Cerebellar cortex (tissue), 1 donor: ENCODE measurements at regions not wholly inside any gene's neighbourhood (a gene's known extent, or its start where the extent isn't known, plus 50 kb on each side); places are given as distances from the start of the nearest gene placed in this dataset.

Experiments
- DNase-seq: peaks from one replicate; pipeline ENCODE4 v3.0.0-alpha.2; 2015; ENCODE audit warnings: low spot score

DNA sequence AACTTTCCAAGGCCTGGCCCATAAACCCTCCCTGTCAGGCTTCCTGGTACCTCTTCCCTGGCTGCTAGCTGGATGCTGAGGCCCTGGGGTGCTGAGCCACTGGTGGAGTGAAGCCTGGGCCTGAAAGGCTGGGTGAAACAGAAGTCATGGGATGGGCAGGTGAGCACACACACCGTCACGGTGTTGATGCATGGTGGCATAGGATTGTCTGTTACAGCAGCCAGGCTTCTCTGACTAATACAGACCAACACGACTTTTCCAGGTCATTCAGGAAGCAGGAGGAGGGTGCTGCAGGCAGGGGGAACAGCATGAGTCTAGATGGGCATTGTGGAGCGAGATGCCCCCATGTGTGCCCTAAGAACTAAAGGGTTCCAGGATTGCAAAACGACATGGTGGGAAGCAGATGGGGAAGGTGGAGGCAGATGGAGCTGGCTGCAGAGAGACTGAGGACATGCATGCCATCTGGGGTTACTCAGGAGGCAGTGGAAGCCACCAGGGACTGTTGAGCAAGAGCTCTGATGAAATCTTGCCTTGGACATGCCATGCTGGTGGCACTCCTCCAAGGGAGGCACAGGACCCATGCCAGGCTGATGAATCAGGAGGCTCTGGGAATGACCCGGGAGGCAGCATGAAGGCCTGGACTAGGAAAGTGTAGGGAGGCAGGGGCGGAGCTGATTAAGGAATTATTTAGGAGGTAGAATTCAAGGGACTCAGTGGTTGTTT lies 480.9 kb downstream of the TSN start:
- peak; percentile 42 for DNase-seq

DNA sequence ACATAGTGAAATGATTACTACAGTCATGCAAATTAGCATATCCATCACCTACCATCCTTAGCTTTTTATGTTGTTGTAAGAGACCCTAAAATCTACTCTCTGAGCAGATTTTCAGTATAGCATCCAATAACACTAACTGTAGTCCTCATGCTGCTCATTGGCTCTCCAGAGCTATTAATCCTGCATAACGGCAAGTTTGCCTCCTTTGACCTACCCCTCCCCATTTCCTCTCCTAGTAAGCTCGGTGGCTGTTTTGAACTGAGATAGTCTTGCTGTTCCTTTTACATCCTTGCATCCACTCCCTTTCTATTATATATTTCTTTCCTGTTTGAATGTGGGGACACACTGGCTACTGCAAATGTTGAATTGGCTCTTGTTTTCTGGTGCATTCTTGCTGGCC lies 481.5 kb downstream of the TSN start:
- no peak for DNase-seq

DNA sequence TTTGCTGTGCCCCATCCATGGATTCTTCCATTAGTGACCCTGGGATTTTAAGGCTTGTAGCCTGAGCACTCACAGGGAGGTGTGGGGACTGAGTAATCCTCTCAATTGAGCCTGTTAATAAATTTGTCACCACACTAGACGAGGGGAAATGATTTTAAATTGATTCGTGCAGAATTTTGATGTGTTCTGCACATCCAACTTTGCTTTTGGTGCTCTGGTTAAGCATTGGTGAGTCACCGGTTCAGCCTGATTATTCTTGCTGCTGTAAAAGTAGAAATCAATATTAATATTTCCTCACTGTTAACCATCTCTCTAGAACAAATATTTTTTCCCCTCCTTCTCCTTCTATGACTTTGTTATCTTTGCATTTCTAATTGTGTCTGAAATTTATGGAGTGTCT lies 482.0 kb downstream of the TSN start:
- DNase-seq, result no peak

DNA sequence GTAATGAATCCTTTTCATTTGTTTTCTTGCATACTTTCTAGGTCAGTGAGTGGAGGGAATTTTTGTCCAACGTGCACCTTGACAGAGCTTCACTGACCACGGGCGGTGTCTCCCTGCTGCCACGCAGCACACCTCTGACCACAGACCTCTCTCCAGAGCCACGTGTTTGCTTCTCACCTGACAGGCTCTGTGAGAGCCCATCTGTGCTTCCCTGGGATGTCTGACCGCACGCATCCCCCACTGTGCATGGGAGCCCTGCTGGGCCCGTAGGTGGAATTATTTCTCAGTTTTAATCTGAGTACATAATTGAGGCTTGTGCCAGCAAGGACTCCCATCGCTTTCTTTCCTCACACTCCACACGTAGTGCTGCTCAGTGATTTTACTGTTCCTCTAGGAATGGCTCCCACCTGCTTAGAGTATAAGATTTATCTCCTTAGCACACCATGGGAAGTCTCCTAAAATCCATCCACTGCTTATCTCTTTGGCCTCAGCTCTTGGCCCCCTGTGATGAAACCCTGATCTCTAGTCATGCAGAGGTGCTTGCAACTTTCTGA lies 482.6 kb downstream of the TSN start:
- no peak for DNase-seq

DNA sequence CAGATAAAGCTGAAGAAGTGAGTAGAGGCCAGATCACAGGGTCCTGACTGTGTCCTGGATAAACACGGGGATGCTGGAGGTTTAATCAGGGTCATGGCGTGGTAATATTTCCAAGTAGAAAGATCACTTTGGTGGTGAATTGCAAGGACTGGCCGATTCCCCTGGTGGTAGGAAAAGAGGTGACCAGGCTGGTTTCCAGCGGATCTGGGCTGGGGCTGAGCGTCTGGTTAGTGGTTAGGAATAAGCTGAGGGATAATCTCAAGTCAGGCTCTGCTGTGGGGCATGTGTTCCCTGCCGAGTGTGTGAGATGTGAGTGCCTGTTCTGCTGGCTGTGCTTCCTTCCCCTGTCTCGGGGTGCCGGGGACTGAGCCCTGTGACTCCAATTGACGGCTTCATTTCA lies 484.0 kb downstream of the TSN start:
- no peak for DNase-seq

DNA sequence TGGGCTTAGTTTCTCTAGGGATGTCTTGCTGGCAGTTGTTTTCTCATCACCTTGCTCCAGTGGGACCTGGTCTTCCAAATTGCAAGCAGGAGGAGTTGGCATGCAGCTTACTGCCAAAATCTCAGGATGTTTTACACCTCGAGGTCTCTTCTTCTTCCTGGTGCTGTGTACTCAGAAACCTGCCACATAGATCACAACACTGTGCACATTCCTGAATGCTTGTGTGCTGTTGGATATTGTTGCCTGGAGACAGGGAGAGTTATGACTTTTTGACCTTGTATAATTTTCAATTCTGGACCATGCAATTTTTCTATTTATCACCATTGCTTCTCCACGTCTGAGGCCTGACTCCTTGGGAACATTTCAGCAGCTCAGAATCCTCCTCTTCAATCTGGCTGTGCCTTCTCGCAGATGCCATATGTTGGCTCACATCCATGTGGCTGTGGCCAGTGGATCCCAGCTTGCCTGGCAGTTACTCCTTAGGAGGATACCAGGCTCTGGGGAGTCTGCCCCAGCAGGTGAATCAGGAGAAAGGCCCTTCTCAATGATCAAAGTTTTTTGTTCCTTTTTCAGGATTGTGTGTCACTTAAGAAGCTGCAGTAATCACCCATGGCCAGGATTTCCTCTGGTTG lies 489.3 kb downstream of the TSN start:
- peak; percentile 57 for DNase-seq

DNA sequence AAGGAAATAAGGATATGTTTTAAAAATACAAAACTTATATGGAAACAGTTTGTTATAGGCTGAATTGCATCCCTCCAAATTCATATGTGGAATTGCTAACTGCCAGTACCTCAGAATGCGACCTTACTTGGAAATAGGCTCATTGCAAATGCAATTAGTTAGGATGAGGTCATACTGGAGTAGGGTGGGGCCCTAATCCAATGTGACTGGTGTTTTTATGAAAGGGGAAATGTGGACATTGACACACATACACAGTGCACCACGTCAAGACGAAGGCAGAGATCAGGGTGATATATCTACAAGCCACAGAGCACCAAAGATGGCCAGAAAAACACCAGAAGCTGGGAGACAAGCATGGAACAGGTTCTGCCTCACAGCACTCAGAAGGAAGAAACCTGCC lies 494.2 kb downstream of the TSN start:
- no peak for DNase-seq

DNA sequence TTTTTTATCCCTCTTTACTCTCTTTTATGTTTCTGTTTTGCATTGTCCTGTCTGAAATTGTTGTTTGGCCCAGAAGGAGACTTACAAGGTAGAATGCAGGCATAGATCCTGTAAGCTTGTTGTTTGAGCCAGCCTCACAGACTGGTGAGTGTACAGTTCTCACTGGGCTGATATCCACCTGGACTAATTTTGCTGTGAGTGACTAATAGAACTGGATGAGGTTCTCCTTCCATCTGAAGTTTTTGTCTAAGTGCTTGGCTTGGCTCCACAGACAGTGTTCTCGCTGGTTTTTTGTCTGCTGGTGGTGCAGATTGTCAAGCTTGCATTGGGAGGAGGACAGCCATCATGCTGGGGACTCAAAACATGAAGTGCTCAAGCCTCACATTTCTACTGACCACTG lies 495.7 kb downstream of the TSN start:
- DNase-seq, result no peak

DNA sequence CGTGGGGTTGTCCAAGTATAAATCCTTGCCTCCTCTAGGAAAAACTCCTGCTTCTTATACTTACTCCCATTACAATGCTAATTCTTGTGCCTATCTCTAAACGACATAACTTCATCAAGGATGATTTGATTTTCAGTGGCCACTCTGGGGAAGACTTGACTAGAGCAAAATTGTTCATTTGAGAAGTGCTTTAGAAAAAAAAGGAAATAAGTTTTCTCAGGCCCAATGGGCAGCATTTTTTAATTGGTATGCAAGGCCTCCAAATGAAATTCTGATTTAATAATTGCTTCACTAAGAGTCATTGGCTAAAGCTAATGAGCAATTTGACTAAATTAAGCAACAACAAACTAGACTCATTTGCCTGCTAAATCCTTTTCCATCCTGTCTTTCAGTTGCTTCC lies 496.1 kb downstream of the TSN start:
- DNase-seq, result no peak

DNA sequence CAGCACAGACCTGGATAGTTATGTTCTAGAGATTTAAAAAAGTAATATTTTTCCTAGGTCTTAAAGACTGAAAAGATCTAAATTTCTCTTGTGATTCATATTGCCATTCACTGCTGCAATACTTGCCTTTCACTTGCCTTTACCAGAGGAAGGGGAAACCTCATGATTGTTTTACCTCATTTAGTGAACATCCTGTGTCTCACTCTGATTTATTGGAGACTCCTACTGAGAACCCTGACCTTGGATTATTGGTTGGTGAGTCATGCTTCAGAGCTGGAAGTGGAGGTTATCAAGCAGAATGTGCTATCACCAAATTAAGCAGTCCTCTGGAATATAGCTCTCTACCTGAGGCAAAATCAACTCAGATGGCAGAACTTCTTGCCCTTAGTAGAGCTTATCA lies 500.5 kb downstream of the TSN start:
- DNase-seq, result no peak

DNA sequence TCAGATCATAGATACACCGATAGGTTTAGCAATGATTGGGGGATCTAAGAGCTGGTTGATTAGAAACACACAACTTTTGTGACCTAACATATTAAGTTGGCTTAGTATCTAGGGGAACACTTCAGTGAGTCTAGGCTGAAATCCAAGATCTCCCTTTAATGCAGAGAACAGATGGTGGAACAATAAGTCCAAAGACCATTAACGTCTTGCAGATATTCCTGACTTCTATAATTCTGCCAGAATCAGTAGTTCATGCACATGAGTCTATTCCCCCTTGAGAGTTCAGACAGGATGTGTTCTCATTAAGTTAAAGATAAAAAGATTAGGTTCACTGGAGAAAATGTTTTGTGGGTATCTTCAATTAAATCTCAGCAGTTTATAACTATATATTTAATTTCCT lies 506.5 kb downstream of the TSN start:
- DNase-seq, result no peak

DNA sequence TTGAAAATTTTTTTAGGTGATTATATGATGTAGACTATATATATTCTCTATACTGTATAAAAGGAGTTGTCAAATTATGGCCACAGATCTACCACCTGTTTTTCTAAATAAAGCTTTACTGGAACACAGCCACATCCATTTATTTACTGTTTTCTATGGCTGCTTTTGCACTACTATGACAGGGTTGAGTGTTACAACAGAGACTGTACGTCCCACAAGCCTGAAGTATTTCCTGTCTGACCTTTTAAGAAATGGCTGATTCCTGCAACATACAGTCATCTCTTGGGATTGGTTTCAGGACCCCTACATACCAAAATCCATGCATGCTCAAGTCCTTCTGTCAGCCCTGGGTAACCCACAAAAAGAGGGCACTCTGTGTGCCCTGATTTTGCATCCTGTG lies 508.3 kb downstream of the TSN start:
- DNase-seq, result no peak

DNA sequence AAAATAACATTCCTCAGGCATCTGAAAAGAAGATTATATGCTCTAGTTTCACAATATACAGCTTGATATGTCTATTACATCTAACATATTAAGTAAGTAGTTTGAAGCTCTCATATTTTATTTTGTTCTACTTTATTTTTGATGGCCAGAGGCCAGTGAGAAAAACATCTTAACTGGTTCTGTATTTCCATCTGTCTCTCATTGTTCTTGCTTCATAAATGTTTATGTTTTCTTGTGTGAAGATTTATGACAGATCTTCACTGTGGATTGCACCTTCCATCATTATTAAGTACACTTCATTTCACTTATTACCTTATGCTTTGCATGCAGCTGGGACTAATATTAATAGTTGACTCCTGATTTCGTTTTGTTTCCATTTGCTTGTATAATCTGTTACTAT lies 511.2 kb downstream of the TSN start:
- no peak for DNase-seq

DNA sequence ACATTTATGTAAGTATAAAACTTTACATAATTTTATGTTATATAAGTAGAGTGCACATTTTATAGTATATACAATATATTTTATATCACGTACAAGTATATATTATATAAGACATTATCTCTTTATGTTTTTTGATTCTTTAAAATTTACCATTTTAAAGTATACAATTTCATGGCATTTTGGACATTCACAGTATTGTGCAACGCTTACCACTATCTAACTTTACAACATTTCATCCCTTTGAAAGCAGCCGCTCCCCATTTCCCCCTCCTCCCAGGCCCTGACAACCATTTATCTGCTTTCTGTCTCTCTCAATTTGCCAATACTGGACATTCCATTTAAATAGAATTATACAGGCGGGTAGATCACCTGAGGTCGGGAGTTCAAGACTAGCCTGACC lies 512.5 kb downstream of the TSN start:
- no peak for DNase-seq

DNA sequence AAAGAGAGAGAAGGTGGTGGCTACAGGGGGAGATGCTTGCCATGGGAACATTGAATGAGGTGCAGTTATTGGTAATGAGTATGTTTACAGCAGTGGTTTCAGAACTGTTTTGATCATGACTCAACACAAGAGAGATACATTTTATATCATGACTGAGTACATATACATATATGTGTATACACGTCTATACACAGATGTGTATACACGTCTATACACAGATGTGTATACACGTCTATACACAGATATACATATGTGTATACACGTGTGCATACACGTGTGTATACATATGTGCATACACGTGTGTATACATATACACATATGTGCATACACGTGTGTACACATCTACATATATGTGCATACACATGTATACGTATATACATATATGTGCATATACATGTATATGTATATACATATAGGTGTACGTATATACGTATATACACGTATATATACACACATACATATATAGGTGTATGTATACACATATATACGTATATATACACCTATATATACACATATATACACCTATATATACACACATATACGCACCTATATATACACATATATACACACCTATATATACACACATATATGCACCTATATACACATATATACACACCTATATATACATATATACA lies 518.5 kb downstream of the TSN start:
- no peak for DNase-seq

DNA sequence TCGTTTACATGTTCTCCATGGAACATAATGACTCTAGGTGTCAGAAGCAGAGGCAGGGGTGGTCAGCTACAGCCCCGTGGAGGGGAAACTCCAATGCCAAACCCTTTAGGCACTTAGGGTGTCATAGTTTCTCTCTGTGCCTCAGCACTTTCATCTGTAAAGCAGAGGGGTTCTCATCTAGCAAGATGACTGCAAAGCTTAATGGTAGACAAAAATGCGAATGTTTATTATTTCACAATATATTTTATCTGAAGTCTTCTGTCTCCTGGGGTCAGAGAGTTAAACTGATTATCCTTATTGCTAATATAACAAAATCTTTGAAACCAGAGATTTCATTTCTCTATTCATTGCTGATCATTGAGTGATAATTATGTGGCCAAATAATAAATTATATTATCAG lies 522.5 kb downstream of the TSN start:
- DNase-seq, result no peak

DNA sequence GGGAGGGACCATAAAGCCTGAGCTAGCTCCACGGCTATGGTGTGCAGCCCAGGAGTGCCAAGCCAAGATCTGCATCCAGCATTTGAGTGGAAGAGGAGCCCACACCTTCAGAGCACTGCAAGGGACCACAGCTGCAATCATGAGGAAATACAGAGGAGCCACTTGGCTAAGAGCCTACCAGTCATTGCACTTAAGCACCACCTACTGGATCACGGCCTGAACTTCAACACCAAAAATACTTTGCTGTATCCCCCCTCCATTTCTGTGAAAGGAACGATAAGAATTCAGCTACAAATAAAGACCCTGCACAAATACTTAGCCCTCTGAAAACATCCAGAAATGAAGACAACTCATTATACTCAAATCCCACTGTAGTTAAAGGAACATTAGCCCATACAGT lies 545.3 kb downstream of the TSN start:
- DNase-seq, result no peak

DNA sequence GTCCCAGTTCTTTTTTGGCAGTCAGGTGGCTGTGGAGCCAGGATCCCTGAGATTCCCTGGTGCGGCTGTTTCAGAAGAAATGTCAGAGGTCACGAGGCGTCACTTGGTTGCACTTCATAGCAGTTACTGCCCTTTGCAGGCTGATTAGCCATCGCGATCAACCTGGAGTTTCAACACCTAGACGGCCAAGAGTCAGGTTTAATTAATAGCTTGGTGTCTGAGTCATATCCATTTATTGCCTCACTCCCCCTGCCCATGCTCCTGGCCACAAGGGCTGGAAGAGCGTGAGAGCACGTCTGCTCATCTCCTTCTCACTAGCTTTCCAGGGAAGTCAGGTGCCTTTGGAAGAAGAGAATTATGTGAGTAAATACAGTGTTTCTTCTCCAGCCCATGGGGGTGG lies 552.3 kb downstream of the TSN start:
- no peak for DNase-seq

DNA sequence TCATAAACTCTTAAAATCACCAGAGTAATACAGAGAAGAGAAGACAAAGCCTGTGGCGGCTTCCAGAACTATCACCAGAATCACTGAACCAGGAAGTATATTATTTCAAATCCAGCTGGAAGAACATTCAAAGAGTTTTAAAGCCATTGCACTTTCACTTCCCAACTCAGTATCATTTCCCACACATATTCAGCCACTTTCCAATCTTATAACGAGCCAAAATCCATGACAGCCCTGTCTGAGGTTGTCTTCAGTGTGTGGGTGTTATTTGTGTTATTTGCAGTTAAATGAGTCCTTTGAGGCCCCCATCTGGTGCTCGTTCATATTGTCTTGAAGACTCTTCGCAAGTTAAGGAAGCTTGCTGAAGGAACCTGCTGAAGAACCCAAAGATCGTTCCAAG lies 559.9 kb downstream of the TSN start:
- DNase-seq, result no peak

DNA sequence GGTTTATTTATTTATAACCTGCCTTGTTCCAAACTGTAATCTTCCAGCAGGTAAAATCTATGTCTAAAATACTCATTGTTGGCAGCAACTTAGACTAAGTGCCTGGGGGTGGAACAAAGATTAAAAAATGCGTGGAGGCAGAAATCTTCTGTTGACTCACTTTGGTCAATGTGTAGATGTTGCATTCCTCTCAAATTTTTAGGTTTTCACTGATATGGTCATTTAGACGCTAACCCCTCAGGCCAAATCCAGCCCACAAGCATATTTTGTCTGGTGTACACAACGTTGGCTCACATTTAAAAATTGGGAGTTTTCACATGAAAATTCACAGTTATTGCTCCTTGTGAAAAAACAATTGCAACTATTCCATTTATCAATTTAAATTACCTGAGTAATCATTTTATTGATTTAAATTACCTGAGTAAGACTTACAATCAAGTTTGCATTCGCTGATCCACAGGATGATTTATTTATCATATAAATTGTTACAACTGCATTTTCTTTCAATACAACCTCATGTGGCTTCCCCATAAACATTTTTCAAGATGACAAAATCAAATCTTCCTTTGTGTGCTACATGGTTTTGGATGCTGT lies 564.2 kb downstream of the TSN start:
- no peak for DNase-seq

DNA sequence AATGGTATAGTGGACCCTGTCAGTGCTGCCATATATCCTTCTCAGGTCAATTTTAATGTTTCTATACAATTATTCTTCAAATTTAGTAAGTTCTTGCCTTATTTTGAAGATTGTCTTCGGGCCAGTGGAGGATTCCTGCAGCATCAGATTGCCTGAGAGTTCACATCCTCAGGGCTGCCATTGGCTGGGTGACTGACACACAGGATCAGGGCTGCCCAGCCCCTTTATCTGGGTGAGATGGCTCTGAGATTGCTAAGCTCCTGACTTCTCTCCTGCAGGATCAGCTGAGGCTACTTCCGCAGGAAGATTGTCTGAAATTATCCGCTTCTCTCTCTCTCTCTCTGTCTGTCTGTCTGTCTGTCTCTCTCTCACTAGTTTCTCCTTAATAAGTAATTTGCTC lies 567.4 kb downstream of the TSN start:
- no peak for DNase-seq

DNA sequence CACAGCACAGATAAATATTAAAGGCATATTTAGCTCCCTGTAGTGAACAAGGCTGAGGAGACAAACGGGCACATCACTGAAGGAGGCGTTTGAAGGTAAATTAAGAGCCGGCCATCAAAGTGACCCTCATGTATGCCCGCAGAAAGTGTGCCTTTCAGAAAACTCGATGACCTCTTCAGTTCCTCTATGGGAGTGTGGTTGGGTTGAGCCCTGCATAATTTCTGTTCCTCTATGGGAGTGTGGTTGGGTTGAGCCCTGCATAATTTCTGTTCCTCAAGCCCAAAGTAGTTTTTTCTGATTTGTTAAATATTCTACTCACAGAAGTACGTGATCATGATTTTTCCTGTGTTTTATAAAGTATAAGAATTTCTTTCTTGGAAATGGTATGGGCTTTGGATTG lies 568.5 kb downstream of the TSN start:
- no peak for DNase-seq

DNA sequence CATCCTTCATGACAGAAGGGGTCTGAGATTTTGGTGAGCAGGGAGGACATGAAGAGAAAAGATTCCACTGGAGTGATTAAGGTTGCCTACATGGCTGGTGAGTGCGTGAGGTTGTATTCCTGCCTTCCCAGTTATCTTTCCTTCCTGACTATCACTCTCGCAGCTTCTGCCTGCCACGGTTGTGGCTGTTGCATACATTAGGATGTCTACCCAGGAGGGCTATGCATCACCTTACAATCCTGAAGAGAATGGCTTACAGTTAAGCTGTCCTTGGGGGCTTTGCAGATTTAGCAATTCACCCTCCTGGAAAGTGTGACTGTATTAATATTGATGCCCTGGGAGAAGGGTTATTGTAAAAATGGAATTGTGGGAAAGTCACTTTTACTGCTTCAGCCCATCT lies 571.0 kb downstream of the TSN start:
- no peak for DNase-seq
